ENCODE measurements at regions not wholly inside any gene's neighbourhood (a gene's known extent, or its start where the extent isn't known, plus 50 kb on each side); places are given as distances from the start of the nearest gene placed in this dataset.

- ATAC-seq (ENCODE audit: insufficient read depth, low FRiP score) (no peak), DNase-seq (no peak)
- Histone ChIP-seq H3K9me3 (ENCODE audit: control insufficient read depth in 4 of 4, insufficient read depth in 3 of 4, low read length in 3 of 4) (no peaks in the 10 kb centered on the region), H3K4me3 (no peak overlapping the region), H3K36me3 (ENCODE audit: control insufficient read depth in 4 of 4, insufficient read depth in 4 of 4, low read length in 4 of 4) (peaks cover 0 to 2% (median 0%) of the 10 kb centered on the region in 4 donors), H3K9ac (ENCODE audit: insufficient read depth in 1 of 2, low read length in 2 of 2) (no peak overlapping the region), H3K27ac (ENCODE audit: low read depth in 1 of 2, low read length in 1 of 2) (peak overlapping the region in 1 of 2 donors; percentile 10), H3K4me1 (ENCODE audit: control insufficient read depth in 5 of 5, insufficient read depth in 5 of 5, low read length in 5 of 5) (peaks cover 2 to 53% (median 16%) of the 10 kb centered on the region in 5 donors), H3K27me3 (ENCODE audit: control insufficient read depth in 3 of 3, insufficient read depth in 3 of 3, low read length in 2 of 3) (no peaks in the 10 kb centered on the region)
- TF ChIP-seq CTCF (IDR thresholded peaks at IDR 0.05; ENCODE audit: control extremely low read depth, extremely low read depth), result no peak
- 82 to 84% methylated on average over 19 of the region's 19 CpGs for WGBS, 2 donors
Measured at GRCh38 chr16:85306793-85307551, 194.7 kb upstream of the CIBAR2 start.

- H3K4me1 ChIP-seq (ENCODE audit: control insufficient read depth in 5 of 5, insufficient read depth in 5 of 5, low read length in 5 of 5), result peaks cover 2 to 58% (median 20%) of the 10 kb centered on the region in 5 donors
- ATAC-seq (ENCODE audit: insufficient read depth, low FRiP score) (no peak), DNase-seq (no peak)
- no peak for TF ChIP-seq CTCF (IDR thresholded peaks at IDR 0.05; ENCODE audit: control extremely low read depth, extremely low read depth)
- H3K27ac ChIP-seq (ENCODE audit: low read depth in 1 of 2, low read length in 1 of 2), result no peak overlapping the region
- H3K4me3 ChIP-seq, result no peak overlapping the region
- WGBS, 2 donors, result 90% methylated on average over 24 of the region's 24 CpGs
- peaks cover 0 to 2% (median 0%) of the 10 kb centered on the region in 4 donors for H3K36me3 ChIP-seq (ENCODE audit: control insufficient read depth in 4 of 4, insufficient read depth in 4 of 4, low read length in 4 of 4)
- no peaks in the 10 kb centered on the region for H3K9me3 ChIP-seq (ENCODE audit: control insufficient read depth in 4 of 4, insufficient read depth in 3 of 4, low read length in 3 of 4)
- no peak overlapping the region for H3K9ac ChIP-seq (ENCODE audit: insufficient read depth in 1 of 2, low read length in 2 of 2)
- no peaks in the 10 kb centered on the region for H3K27me3 ChIP-seq (ENCODE audit: control insufficient read depth in 3 of 3, insufficient read depth in 3 of 3, low read length in 2 of 3)
Measured at GRCh38 chr16:85307552-85308364, 195.5 kb upstream of the CIBAR2 start.

GRCh38 chr16:85308611-85309540 is 196.6 kb upstream of the CIBAR2 start:
- no peak overlapping the region for H3K4me3 ChIP-seq
- 48 to 67% methylated on average over 17 of the region's 17 CpGs for WGBS, 2 donors
- H3K36me3 ChIP-seq (ENCODE audit: control insufficient read depth in 4 of 4, insufficient read depth in 4 of 4, low read length in 4 of 4), result peaks cover 0 to 2% (median 0%) of the 10 kb centered on the region in 4 donors

More at GRCh38 chr16:85308611-85309540, 196.6 kb upstream of the CIBAR2 start:
- TF ChIP-seq CTCF (IDR thresholded peaks at IDR 0.05; ENCODE audit: control extremely low read depth, extremely low read depth), result no peak
- no peaks in the 10 kb centered on the region for H3K9me3 ChIP-seq (ENCODE audit: control insufficient read depth in 4 of 4, insufficient read depth in 3 of 4, low read length in 3 of 4)
- H3K9ac ChIP-seq (ENCODE audit: insufficient read depth in 1 of 2, low read length in 2 of 2), result peak overlapping the region in 1 of 2 donors; percentile 28
- peaks cover 2 to 64% (median 23%) of the 10 kb centered on the region in 5 donors for H3K4me1 ChIP-seq (ENCODE audit: control insufficient read depth in 5 of 5, insufficient read depth in 5 of 5, low read length in 5 of 5)
- no peak overlapping the region for H3K27ac ChIP-seq (ENCODE audit: low read depth in 1 of 2, low read length in 1 of 2)
- ATAC-seq (ENCODE audit: insufficient read depth, low FRiP score), result no peak
- no peaks in the 10 kb centered on the region for H3K27me3 ChIP-seq (ENCODE audit: control insufficient read depth in 3 of 3, insufficient read depth in 3 of 3, low read length in 2 of 3)
- no peak for DNase-seq
